ENCODE measurements at regions not wholly inside any gene's neighbourhood (a gene's known extent, or its start where the extent isn't known, plus 50 kb on each side); places are given as distances from the start of the nearest gene placed in this dataset.

DNA sequence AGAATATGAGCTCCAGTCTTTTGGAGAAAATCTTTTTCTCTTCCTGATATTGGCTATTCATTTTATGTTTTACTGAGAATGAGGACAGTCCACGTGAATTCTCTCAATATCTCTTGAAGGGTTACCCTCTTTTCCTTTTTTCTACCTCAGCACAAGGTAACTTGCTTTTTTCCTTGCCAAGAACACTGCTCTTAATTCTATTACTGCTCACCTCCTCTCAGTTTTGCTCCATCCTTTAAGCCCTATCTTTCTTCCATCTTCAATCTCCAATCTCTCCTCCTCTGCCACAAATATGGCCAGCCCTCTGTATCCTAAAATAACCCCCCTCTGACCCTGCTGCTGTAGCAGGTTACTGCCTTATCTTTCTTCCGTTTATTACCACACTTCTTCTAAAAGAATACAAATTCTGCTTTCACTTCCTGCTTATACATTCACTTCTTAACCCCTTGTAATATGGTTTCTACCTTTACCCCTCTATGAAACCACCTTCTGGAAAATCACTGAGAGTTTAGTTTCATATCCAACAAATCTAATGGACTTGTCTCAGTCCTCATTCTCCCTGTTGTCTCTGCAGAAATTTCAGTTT, 89.0 kb downstream of the NFKBIZ start:
- Mint-ChIP-seq H3K27me3 (ENCODE audit: unreplicated experiment) (no peaks in the 10 kb centered on the region), H3K9me3 (ENCODE audit: unreplicated experiment) (no peaks in the 10 kb centered on the region), H3K36me3 (ENCODE audit: low read depth, unreplicated experiment) (no peaks in the 10 kb centered on the region), H3K27ac (ENCODE audit: unreplicated experiment) (no peak overlapping the region), H3K4me3 (ENCODE audit: unreplicated experiment) (no peak overlapping the region), H3K4me1 (ENCODE audit: unreplicated experiment) (no peaks in the 10 kb centered on the region)
- DNase-seq (ENCODE audit: low spot score) = no peak
- TF ChIP-seq, protein P1, sequence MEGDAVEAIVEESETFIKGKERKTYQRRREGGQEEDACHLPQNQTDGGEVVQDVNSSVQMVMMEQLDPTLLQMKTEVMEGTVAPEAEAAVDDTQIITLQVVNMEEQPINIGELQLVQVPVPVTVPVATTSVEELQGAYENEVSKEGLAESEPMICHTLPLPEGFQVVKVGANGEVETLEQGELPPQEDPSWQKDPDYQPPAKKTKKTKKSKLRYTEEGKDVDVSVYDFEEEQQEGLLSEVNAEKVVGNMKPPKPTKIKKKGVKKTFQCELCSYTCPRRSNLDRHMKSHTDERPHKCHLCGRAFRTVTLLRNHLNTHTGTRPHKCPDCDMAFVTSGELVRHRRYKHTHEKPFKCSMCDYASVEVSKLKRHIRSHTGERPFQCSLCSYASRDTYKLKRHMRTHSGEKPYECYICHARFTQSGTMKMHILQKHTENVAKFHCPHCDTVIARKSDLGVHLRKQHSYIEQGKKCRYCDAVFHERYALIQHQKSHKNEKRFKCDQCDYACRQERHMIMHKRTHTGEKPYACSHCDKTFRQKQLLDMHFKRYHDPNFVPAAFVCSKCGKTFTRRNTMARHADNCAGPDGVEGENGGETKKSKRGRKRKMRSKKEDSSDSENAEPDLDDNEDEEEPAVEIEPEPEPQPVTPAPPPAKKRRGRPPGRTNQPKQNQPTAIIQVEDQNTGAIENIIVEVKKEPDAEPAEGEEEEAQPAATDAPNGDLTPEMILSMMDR (IDR thresholded peaks at IDR 0.05; ENCODE audit: unreplicated experiment) = no peak

DNA sequence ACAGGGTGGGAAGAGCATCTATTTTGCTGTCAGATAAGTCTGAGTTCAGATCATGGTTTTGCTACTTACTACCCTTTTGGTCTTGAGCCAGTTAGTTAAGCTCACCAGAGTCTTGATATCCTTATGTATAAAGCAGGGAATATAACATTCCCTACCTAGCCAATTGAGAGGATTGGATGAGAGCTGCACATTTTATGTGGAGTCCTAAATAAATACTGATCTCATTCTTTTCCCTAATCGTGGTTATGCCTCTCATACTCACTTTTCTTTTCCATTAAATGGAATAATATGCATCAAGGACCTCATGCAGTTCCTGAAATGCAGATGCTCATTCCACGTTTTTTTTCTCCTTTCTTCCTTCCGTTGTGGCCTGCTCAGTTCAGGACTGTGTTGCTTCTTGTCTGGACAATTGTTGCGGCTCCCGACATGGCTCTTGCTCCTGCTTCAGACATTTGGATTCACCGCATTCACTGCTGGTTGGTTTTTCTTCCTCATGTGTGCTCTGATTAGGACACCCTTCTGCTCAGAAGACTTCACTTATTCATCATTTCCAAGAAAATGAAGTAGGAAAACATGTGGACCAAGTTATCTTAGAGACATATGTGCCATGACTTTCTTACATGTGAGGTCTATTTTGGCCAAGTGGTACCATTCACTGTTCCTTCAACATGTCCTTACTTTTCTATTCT, 90.2 kb downstream of the NFKBIZ start:
- no peaks in the 10 kb centered on the region for H3K9me3 Mint-ChIP-seq (ENCODE audit: unreplicated experiment)

DNA sequence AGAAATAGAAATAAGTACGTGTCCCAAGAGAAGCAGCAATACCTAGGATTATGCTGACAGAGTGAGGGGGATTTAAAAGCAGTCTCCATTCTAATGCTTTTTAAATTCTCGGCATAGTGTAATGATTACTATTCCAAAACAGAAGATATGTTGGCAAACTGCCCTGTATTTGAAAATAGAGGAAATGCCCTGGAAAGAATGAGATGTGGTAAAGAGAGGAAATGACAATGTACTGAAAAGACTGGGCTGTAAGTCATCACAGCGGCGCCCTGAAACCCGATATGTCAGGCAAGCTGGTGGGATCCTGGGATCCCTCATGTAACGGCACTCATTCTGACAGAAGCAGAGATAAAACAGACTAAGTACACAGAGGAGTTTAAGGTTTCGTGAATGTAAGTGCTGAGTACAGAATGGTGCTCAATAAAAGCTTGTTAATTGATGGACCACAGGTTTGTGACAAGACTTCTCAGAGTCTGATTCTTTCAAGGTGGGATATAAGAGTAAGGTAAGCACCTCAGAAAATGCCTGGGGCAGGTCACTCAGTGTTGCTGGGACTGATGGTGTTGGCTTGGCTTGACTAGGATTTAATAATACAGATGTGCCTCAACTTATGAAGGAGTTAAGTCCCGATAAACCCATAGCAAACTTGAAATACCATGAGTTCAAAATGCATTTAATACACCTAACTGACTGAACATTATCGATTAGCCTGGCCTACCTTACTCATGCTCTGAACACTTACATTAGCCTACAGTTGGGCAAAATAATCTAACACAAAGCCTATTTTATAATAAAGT, 91.4 kb downstream of the NFKBIZ start:
- Mint-ChIP-seq H3K9me3 (ENCODE audit: unreplicated experiment) (no peaks in the 10 kb centered on the region), H3K4me1 (ENCODE audit: unreplicated experiment) (no peaks in the 10 kb centered on the region), H3K27ac (ENCODE audit: unreplicated experiment) (no peak overlapping the region), H3K4me3 (ENCODE audit: unreplicated experiment) (no peak overlapping the region), H3K36me3 (ENCODE audit: low read depth, unreplicated experiment) (no peaks in the 10 kb centered on the region), H3K27me3 (ENCODE audit: unreplicated experiment) (no peaks in the 10 kb centered on the region)
- DNase-seq (ENCODE audit: low spot score) = no peak
- TF ChIP-seq, protein P1 (IDR thresholded peaks at IDR 0.05; ENCODE audit: unreplicated experiment) = no peak

More for the DNA sequence above, 90.2 kb downstream of the NFKBIZ start:
- Mint-ChIP-seq H3K4me3 (ENCODE audit: unreplicated experiment) (no peak overlapping the region), H3K27ac (ENCODE audit: unreplicated experiment) (no peak overlapping the region), H3K27me3 (ENCODE audit: unreplicated experiment) (no peaks in the 10 kb centered on the region), H3K4me1 (ENCODE audit: unreplicated experiment) (no peaks in the 10 kb centered on the region), H3K36me3 (ENCODE audit: low read depth, unreplicated experiment) (no peaks in the 10 kb centered on the region)
- TF ChIP-seq, protein P1 (IDR thresholded peaks at IDR 0.05; ENCODE audit: unreplicated experiment) = no peak
- DNase-seq (ENCODE audit: low spot score) = no peak

- H3K4me3 Mint-ChIP-seq (ENCODE audit: unreplicated experiment) = no peak overlapping the region
- TF ChIP-seq, protein P1 (IDR thresholded peaks at IDR 0.05; ENCODE audit: unreplicated experiment) = no peak
- no peak overlapping the region for H3K27ac Mint-ChIP-seq (ENCODE audit: unreplicated experiment)
- no peaks in the 10 kb centered on the region for H3K27me3 Mint-ChIP-seq (ENCODE audit: unreplicated experiment)
- no peak for DNase-seq (ENCODE audit: low spot score)
- H3K36me3 Mint-ChIP-seq (ENCODE audit: low read depth, unreplicated experiment) = no peaks in the 10 kb centered on the region
- H3K9me3 Mint-ChIP-seq (ENCODE audit: unreplicated experiment) = no peaks in the 10 kb centered on the region
- H3K4me1 Mint-ChIP-seq (ENCODE audit: unreplicated experiment) = no peaks in the 10 kb centered on the region
Observed at GRCh38 chr3:101941318-101942040, 92.2 kb downstream of the NFKBIZ start.
